GM23248 (cell line): ENCODE measurements at regions not wholly inside any gene's neighbourhood (a gene's known extent, or its start where the extent isn't known, plus 50 kb on each side); places are given as distances from the start of the nearest gene placed in this dataset.

ENCODE experiments used
- EZH2 ChIP-seq: fragments of 200-600 bp; sonication (generic); IDR thresholded peaks from 2 replicates; pipeline ENCODE4 v1.6.1; 2018; ENCODE audit warnings: antibody characterized with exemption, mild to moderate bottlenecking; ENCODE audit not compliant: insufficient read depth, poor library complexity, severe bottlenecking
- EZH2phosphoT487 ChIP-seq: fragments of 200-600 bp; sonication (generic); IDR thresholded peaks from 2 replicates; pipeline ENCODE4 v1.6.1; 2018; ENCODE audit warnings: antibody characterized with exemption, moderate library complexity, mild to moderate bottlenecking, low read depth; ENCODE audit not compliant: insufficient read depth

DNA sequence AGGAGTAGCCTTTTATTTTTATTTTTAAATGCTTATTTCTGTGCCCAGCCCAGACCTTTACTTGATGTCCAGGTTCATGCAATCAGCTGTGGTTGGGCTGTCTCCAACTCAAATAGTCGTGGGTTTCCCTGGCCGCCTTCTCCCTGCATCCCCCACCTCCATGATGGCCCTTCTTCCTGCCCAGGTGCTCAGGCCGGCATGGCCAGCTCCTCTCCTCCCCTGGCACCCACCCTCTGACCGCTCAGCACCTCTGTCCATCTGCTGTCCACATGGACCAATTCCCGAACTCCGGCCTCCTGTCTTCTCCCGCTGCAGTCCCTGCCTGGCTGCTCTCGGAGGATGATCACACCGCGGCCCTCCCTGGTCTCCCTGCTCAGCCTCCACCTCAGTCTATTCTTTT is 81.2 kb upstream of the SULF2 start:
- TF ChIP-seq EZH2phosphoT487, result no peak
- no peak for TF ChIP-seq EZH2
